GM21723 (cell line): ENCODE measurements at regions not wholly inside any gene's neighbourhood (a gene's known extent, or its start where the extent isn't known, plus 50 kb on each side); places are given as distances from the start of the nearest gene placed in this dataset.

Source experiments
- ATAC-seq: cut with Tn5 transposase; IDR thresholded peaks from one replicate; pipeline ENCODE4 v1.9.1; 2021; ENCODE audit warnings: mild to moderate bottlenecking, moderate library complexity; ENCODE audit not compliant: unreplicated experiment

GRCh38 chr14:48490756-48491155 is 815.4 kb upstream of the MDGA2 start:
- ATAC-seq, result no peak

- ATAC-seq, result no peak
Measured at GRCh38 chr14:48473944-48474343, 798.5 kb upstream of the MDGA2 start.

- no peak for ATAC-seq
Measured at GRCh38 chr14:48456051-48456450, 780.6 kb upstream of the MDGA2 start.

GRCh38 chr14:48454887-48455286 is 779.5 kb upstream of the MDGA2 start:
- ATAC-seq, result no peak

GRCh38 chr14:48452437-48452995 is 777.1 kb upstream of the MDGA2 start:
- ATAC-seq, result no peak

GRCh38 chr14:48435221-48435620 is 759.8 kb upstream of the MDGA2 start:
- no peak for ATAC-seq

GRCh38 chr14:48430805-48431204 is 755.4 kb upstream of the MDGA2 start:
- ATAC-seq, result no peak

- no peak for ATAC-seq
Measured at GRCh38 chr14:48429512-48429911, 754.1 kb upstream of the MDGA2 start.

GRCh38 chr14:48417715-48418500 is 742.5 kb upstream of the MDGA2 start:
- no peak for ATAC-seq

GRCh38 chr14:48401321-48401720 is 725.9 kb upstream of the MDGA2 start:
- no peak for ATAC-seq

GRCh38 chr14:48398675-48399282 is 723.4 kb upstream of the MDGA2 start:
- no peak for ATAC-seq

GRCh38 chr14:48391661-48392060 is 716.3 kb upstream of the MDGA2 start:
- no peak for ATAC-seq

GRCh38 chr14:48390346-48390745 is 714.9 kb upstream of the MDGA2 start:
- ATAC-seq, result no peak

GRCh38 chr14:48384821-48385220 is 709.4 kb upstream of the MDGA2 start:
- ATAC-seq, result no peak

GRCh38 chr14:48382961-48383360 is 707.6 kb upstream of the MDGA2 start:
- ATAC-seq, result no peak

- no peak for ATAC-seq
Measured at GRCh38 chr14:48378541-48378940, 703.1 kb upstream of the MDGA2 start.

GRCh38 chr14:48373981-48374380 is 698.6 kb upstream of the MDGA2 start:
- no peak for ATAC-seq

- ATAC-seq, result no peak
Measured at GRCh38 chr14:48350971-48351370, 675.6 kb upstream of the MDGA2 start.

- no peak for ATAC-seq
Measured at GRCh38 chr14:48349689-48350088, 674.3 kb upstream of the MDGA2 start.

- no peak for ATAC-seq
Measured at GRCh38 chr14:48341069-48341468, 665.7 kb upstream of the MDGA2 start.

GRCh38 chr14:48333221-48333920 is 658.0 kb upstream of the MDGA2 start:
- ATAC-seq, result no peak

- no peak for ATAC-seq
Measured at GRCh38 chr14:48331421-48331820, 656.0 kb upstream of the MDGA2 start.
